OCI-LY3 (cell line): ENCODE measurements at regions not wholly inside any gene's neighbourhood (a gene's known extent, or its start where the extent isn't known, plus 50 kb on each side); places are given as distances from the start of the nearest gene placed in this dataset.
"Not testable (repeated sequence)": the region's sequence is repeated elsewhere in the genome, so short reads cannot be mapped to it uniquely, and the experiment has no call there.

Source experiments
- CTCF ChIP-seq: fragments of 200-600, 300-600 bp; sonication (generic); IDR thresholded peaks from 2 replicates; pipeline ENCODE4 v1.5.1; 2014; ENCODE audit warnings: antibody characterized with exemption, low read length, low read depth
- EZH2phosphoT487 ChIP-seq: fragments of 200-600 bp; shearing (Covaris generic); IDR thresholded peaks from 2 replicates; pipeline ENCODE4 v1.6.1; 2018; ENCODE audit warnings: antibody characterized with exemption, mixed run types, low read depth

GRCh38 chr2:176922545-176922944 is 290.0 kb upstream of the HNRNPA3 start:
- not testable (repeated sequence) for TF ChIP-seq CTCF, EZH2phosphoT487
